H1 (cell line): ENCODE measurements at regions not wholly inside any gene's neighbourhood (a gene's known extent, or its start where the extent isn't known, plus 50 kb on each side); places are given as distances from the start of the nearest gene placed in this dataset.

ENCODE experiments used
- CEBPB ChIP-seq: IDR thresholded peaks from 2 replicates; pipeline ENCODE4 v1.6.1; 2012; ENCODE audit warnings: low read depth, low read length
- NANOG ChIP-seq: IDR thresholded peaks from 2 replicates; pipeline ENCODE4 v1.6.1; 2011; ENCODE audit warnings: low read length, low read depth, mild to moderate bottlenecking, inconsistent platforms; ENCODE audit not compliant: insufficient read depth, poor library complexity, severe bottlenecking
- RNF2 ChIP-seq: fragments of 200-900, 300-1000 bp; sonication (generic); IDR thresholded peaks from 2 replicates; pipeline ENCODE4 v1.7.1; 2016; ENCODE audit warnings: borderline replicate concordance, low read depth, mild to moderate bottlenecking, antibody characterized with exemption, low read length; ENCODE audit not compliant: poor library complexity, severe bottlenecking; ENCODE audit errors: missing control alignments
- TF ChIP-seq, protein P1 (sequence below): IDR thresholded peaks from 2 replicates; pipeline ENCODE4 v1.6.1; 2012; ENCODE audit warnings: inconsistent platforms

DNA sequence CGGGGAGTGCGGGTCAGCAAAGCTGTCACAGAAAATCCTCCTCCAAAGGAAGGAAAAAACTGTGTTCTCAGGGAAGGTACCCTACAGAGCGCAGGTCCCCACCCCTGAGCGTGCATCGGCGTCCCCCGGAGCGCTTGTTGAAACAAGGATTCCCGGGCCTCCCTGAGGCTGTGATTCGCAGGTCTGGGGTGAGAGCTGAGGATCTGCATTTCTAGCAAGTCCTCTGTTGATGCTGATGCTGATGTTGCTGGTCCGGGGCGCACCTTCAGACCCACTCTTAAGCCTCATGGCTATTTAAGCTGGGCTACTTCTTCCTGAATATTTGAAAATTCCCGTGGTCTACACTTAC is 226.2 kb upstream of the IGF1R start (continued):
- TF ChIP-seq RNF2 (no peak), NANOG (no peak), CEBPB (no peak)
- TF ChIP-seq, protein P1, sequence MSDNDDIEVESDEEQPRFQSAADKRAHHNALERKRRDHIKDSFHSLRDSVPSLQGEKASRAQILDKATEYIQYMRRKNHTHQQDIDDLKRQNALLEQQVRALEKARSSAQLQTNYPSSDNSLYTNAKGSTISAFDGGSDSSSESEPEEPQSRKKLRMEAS: no peak
